GM06990 (cell line): ENCODE measurements at regions not wholly inside any gene's neighbourhood (a gene's known extent, or its start where the extent isn't known, plus 50 kb on each side); places are given as distances from the start of the nearest gene placed in this dataset.

Experiments
- DNase-seq: peaks from one replicate; pipeline ENCODE4 v3.0.0-alpha.2; 2011; ENCODE audit not compliant: insufficient read length; ENCODE audit errors: extremely low read depth
- H3K27me3 ChIP-seq: replicated peaks from 2 replicates; pipeline ENCODE4 v1.6.0; 2011; ENCODE audit warnings: low read length; ENCODE audit not compliant: control insufficient read depth, insufficient read depth
- H3K36me3 ChIP-seq: 2 replicates; pipeline ENCODE4 v1.5.1; 2011; ENCODE audit warnings: low read length; ENCODE audit not compliant: control insufficient read depth, insufficient read depth
- H3K4me3 ChIP-seq: replicated peaks from 2 replicates; pipeline ENCODE4 v1.5.1; 2011; ENCODE audit warnings: low read depth, mild to moderate bottlenecking, control low read depth, low read length
- TF ChIP-seq, protein P1 (sequence below): IDR thresholded peaks from 2 replicates; pipeline ENCODE4 v1.5.1; 2011; ENCODE audit warnings: low read length, control low read depth, mild to moderate bottlenecking, inconsistent platforms; ENCODE audit not compliant: insufficient read depth, poor library complexity, severe bottlenecking

DNA sequence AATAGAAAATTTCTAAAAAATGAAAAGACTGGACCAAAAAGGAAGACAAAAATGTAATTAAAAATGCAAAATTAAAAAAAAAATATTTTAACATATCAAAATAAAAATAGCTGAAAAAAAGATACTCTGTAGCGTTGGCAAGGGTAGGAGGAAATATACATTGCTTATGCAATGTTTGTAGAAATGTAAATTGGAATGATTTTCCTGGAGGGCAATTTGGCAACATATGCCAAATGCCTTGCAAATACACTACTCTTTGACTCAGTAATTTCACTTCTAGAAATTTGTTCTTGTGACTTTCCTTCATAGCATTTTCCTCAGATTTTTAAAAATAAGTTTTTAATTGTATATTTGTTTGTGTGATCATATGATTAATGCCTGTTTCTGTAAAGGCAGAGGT is 296.6 kb downstream of the ZNF621 start:
- H3K27me3 ChIP-seq = no peaks in the 10 kb centered on the region
- no peak overlapping the region for H3K4me3 ChIP-seq
- H3K36me3 ChIP-seq = no peaks in the 10 kb centered on the region
- DNase-seq = no peak
- TF ChIP-seq, protein P1, sequence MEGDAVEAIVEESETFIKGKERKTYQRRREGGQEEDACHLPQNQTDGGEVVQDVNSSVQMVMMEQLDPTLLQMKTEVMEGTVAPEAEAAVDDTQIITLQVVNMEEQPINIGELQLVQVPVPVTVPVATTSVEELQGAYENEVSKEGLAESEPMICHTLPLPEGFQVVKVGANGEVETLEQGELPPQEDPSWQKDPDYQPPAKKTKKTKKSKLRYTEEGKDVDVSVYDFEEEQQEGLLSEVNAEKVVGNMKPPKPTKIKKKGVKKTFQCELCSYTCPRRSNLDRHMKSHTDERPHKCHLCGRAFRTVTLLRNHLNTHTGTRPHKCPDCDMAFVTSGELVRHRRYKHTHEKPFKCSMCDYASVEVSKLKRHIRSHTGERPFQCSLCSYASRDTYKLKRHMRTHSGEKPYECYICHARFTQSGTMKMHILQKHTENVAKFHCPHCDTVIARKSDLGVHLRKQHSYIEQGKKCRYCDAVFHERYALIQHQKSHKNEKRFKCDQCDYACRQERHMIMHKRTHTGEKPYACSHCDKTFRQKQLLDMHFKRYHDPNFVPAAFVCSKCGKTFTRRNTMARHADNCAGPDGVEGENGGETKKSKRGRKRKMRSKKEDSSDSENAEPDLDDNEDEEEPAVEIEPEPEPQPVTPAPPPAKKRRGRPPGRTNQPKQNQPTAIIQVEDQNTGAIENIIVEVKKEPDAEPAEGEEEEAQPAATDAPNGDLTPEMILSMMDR = no peak

DNA sequence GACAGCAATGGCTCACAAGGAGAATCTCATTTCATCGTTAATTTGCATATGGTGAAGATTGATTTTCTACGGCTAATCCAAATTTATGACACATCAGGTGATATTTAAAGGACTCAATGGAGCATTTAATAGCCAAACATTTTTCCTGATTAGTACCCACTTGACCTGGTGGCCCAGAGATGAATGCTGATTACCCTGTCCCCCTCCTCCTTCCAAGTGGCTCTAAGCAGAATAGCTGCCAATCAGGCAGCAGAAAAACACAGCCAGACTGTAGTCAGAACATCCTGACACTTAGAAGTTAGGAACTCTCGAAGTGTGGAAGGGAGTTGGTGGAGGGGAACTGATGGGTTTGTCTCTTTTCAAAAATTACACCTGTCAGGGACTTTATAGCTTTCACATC is 302.5 kb downstream of the ZNF621 start:
- no peaks in the 10 kb centered on the region for H3K27me3 ChIP-seq
- H3K36me3 ChIP-seq = no peaks in the 10 kb centered on the region
- DNase-seq = no peak
- TF ChIP-seq, protein P1 = no peak
- H3K4me3 ChIP-seq = no peak overlapping the region

GRCh38 chr3:40827942-40828688 is 303.4 kb downstream of the ZNF621 start:
- Histone ChIP-seq H3K4me3 (no peak overlapping the region), H3K36me3 (no peaks in the 10 kb centered on the region), H3K27me3 (no peaks in the 10 kb centered on the region)
- no peak for DNase-seq
- TF ChIP-seq, protein P1 = no peak

DNA sequence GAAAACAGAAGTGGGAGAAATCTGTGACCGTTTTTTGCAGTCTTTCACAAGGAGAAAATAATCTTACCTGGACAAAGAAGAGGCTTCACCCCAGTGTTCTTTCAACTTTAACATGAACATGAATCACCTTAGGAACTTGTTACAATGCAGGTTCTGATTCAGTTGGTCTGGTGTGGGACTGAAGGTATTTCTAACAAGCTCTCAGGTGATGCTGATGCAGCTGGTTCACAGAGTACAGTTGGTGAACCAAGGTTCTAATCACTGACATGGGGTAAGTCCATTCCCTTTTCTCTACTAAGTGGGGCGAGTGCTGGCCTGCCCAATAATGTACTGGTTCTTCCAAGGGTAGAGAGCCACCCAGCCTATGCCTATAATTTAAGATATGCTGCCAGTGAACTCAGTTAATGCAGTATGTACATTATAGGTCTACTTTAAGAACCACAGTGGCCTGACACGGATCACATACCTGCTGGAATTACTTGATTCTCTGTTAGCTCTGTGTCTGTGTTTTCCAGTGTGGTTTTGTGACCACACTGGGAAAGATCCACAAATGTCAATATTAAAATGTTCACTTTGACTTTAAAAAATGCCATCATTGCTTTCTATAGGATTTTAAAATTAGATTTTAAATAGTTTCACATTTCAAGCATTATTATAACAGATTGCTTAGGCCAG is 304.1 kb downstream of the ZNF621 start:
- DNase-seq = no peak
- TF ChIP-seq, protein P1 = no peak
- H3K27me3 ChIP-seq = no peaks in the 10 kb centered on the region
- H3K4me3 ChIP-seq = no peak overlapping the region
- no peaks in the 10 kb centered on the region for H3K36me3 ChIP-seq

GRCh38 chr3:40829876-40830275 is 305.1 kb downstream of the ZNF621 start:
- Histone ChIP-seq H3K36me3 (no peaks in the 10 kb centered on the region), H3K27me3 (no peaks in the 10 kb centered on the region), H3K4me3 (no peak overlapping the region)
- no peak for DNase-seq
- TF ChIP-seq, protein P1 = no peak
